Urothelium cell line (cell line): ENCODE measurements at regions not wholly inside any gene's neighbourhood (a gene's known extent, or its start where the extent isn't known, plus 50 kb on each side); places are given as distances from the start of the nearest gene placed in this dataset.

Experiments used
- DNase-seq: peaks from one replicate; pipeline ENCODE4 v3.0.0; 2011; ENCODE audit warnings: low spot score, mixed read lengths
- FAIRE-seq: peaks from 2 replicates; lab custom pipeline; 2011; peaks lifted over from hg19 to GRCh38; lab: Jason Lieb, UNC

DNA sequence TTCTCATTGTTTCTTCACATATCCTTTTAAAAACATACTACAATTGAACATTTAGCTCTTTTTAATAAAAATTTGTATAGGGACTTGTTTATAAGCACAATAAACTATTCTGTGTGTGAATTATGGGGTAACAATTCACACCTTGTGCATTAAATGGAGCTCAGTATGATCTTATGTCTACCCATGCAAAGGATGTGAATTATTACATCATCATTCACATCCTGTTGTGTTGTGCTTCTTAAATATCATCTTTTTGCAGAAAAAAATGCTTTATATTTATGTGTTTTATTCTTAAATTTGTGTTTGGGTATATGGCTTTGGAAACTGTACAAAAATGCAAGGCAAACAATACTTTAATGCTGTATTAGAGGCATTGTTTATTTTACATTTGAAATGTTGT is 96.7 kb upstream of the PABPC4L start:
- DNase-seq (no peak), FAIRE-seq (no peak)

- DNase-seq (no peak), FAIRE-seq (no peak)
These were observed 96.2 kb upstream of the PABPC4L start for GRCh38 chr4:134297765-134298164.

- no peak for DNase-seq
These were observed 81.1 kb upstream of the PABPC4L start for GRCh38 chr4:134282680-134283079.

GRCh38 chr4:134278675-134279074 is 77.1 kb upstream of the PABPC4L start:
- DNase-seq (no peak), FAIRE-seq (no peak)

More at GRCh38 chr4:134282680-134283079, 81.1 kb upstream of the PABPC4L start:
- no peak for FAIRE-seq

DNA sequence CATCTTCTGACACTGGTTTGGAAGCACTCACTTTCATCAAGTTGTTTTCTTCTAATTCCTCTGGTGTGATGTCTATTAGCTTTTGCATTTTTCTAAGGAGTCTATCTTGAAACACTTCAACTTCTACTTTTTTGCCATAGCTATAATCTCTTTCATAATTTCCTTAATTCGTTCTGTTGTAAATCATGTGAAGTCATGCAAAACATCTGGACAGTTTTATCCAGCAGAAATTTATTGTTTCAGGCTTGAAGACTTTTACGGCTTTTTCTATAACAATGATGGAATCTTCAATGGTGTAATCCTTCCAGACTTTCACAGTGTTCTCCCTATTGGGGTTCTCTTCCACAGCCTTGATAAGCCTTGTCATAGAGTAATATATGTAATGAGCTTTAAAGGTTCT is 74.9 kb upstream of the PABPC4L start:
- DNase-seq (no peak), FAIRE-seq (no peak)

DNA sequence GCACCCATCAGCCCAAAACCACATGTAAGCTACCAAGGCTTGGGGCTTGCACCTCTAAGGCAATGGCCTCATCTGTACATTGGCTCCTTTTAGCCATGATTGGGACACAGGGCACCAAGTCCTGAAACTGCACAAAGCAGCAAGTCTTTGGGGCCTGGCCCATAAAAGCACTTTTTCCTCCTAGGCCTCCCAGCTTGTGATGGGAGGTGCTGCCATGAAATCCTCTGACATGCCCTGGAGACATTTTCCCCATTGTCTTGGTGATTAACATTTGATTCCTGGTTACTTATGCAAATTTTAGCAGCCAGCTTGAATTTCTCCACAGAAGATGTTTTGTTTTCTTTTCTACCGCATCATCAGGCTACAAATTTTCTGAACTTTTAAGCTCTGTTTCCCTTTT is 58.5 kb upstream of the PABPC4L start:
- DNase-seq (no peak), FAIRE-seq (no peak)
